ENCODE measurements at regions not wholly inside any gene's neighbourhood (a gene's known extent, or its start where the extent isn't known, plus 50 kb on each side); places are given as distances from the start of the nearest gene placed in this dataset.
"Not testable (repeated sequence)": the region's sequence is repeated elsewhere in the genome, so short reads cannot be mapped to it uniquely, and the experiment has no call there.

DNA sequence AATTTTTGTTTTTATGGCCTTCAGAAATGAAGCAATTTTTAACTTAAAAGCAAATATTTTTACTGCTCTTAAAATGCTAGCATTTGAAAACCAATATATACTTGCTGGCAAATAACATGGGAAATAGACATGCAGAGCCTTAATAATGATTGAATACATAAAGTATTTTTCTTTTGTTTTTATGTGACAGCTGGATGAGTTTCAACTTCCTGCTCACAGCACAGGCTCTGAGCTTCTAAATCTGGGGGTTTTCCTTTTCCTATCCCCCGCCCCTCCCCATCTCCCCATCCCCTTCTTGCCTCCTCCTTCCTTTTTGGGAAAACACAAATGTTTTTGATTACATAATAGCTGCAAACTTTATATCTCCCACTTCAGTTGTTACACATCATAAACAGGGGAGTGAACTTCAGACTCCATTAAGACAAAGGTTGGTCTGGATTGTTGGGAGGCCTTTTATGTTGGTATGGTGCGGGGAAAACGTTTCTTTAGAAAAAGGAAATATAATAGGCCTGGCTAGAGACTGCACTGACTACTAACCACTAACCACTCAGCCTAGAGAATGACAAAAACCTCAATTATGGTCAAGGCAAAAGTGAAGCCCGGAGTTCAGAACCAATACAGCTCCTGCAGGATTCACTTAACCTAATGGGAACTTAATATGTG, 116.1 kb upstream of the GORAB start:
- Mint-ChIP-seq H3K4me1 (peaks cover 4% of the 10 kb centered on the region), H3K27ac (no peak overlapping the region), H3K4me3 (no peak overlapping the region), H3K36me3 (no peaks in the 10 kb centered on the region), H3K9me3 (peaks cover 11% of the 10 kb centered on the region), H3K27me3 (ENCODE audit: insufficient read depth, low read depth) (no peaks in the 10 kb centered on the region)
- Histone ChIP-seq H3K36me3 (no peaks in the 10 kb centered on the region), H3K9me3 (ENCODE audit: low read depth) (no peaks in the 10 kb centered on the region), H3K79me2 (ENCODE audit: low read depth) (no peaks in the 10 kb centered on the region), H2AFZ (replicated peaks) (no peak overlapping the region), H3K27ac (no peak overlapping the region), H3K27me3 (no peaks in the 10 kb centered on the region), H3K4me1 (no peaks in the 10 kb centered on the region), H3F3A (ENCODE audit: low read depth) (no peaks in the 10 kb centered on the region), H3K4me3 (no peak overlapping the region), H4K20me1 (ENCODE audit: low read depth) (no peaks in the 10 kb centered on the region), H3K9ac (no peak overlapping the region), H3K4me2 (no peak overlapping the region)
- no peak for DNase-seq (ENCODE audit: low spot score)
- TF ChIP-seq EZH2 (IDR thresholded peaks at IDR 0.05) (no peak), EZH2phosphoT487 (IDR thresholded peaks at IDR 0.05) (no peak), CTCF (IDR thresholded peaks at IDR 0.05) (no peak)

- no peak for TF ChIP-seq EZH2phosphoT487 (IDR thresholded peaks at IDR 0.05)
- TF ChIP-seq CTCF (IDR thresholded peaks at IDR 0.05): no peak
- no peak for TF ChIP-seq EZH2 (IDR thresholded peaks at IDR 0.05)
- DNase-seq (ENCODE audit: low spot score): no peak
These were observed 107.6 kb upstream of the GORAB start for GRCh38 chr1:170424346-170424745.

GRCh38 chr1:170426596-170426995, 105.4 kb upstream of the GORAB start:
- no peak overlapping the region for H3K27ac Mint-ChIP-seq
- H4K20me1 ChIP-seq (ENCODE audit: low read depth): no peaks in the 10 kb centered on the region
- no peaks in the 10 kb centered on the region for H3K36me3 ChIP-seq
- no peak overlapping the region for H3K4me3 ChIP-seq
- H3K4me2 ChIP-seq: no peak overlapping the region
- peaks cover 9% of the 10 kb centered on the region for H3K9me3 Mint-ChIP-seq
- H3K27me3 Mint-ChIP-seq (ENCODE audit: insufficient read depth, low read depth): no peaks in the 10 kb centered on the region
- no peaks in the 10 kb centered on the region for H3K4me1 Mint-ChIP-seq
- no peak overlapping the region for H3K4me3 Mint-ChIP-seq
- no peaks in the 10 kb centered on the region for H3K9me3 ChIP-seq (ENCODE audit: low read depth)
- H3K36me3 Mint-ChIP-seq: no peaks in the 10 kb centered on the region
- peak overlapping the region; percentile 70 for H2AFZ ChIP-seq (replicated peaks)
- no peaks in the 10 kb centered on the region for H3F3A ChIP-seq (ENCODE audit: low read depth)
- H3K27ac ChIP-seq: no peak overlapping the region
- peaks cover 10% of the 10 kb centered on the region for H3K4me1 ChIP-seq
- no peaks in the 10 kb centered on the region for H3K79me2 ChIP-seq (ENCODE audit: low read depth)
- no peak overlapping the region for H3K9ac ChIP-seq
- peak; percentile 30 for DNase-seq (ENCODE audit: low spot score)
- H3K27me3 ChIP-seq: no peaks in the 10 kb centered on the region
- TF ChIP-seq EZH2 (IDR thresholded peaks at IDR 0.05): no peak

More at GRCh38 chr1:170424346-170424745, 107.6 kb upstream of the GORAB start:
- Histone ChIP-seq H3K4me1 (peaks cover 10% of the 10 kb centered on the region), H3K27me3 (no peaks in the 10 kb centered on the region), H3K79me2 (ENCODE audit: low read depth) (no peaks in the 10 kb centered on the region), H4K20me1 (ENCODE audit: low read depth) (no peaks in the 10 kb centered on the region), H3K9me3 (ENCODE audit: low read depth) (no peaks in the 10 kb centered on the region), H3K4me3 (no peak overlapping the region), H3K9ac (no peak overlapping the region), H3K4me2 (no peak overlapping the region), H3K27ac (no peak overlapping the region), H3F3A (ENCODE audit: low read depth) (no peaks in the 10 kb centered on the region), H3K36me3 (no peaks in the 10 kb centered on the region), H2AFZ (replicated peaks) (no peak overlapping the region)
- H3K4me1 Mint-ChIP-seq: peaks cover 4% of the 10 kb centered on the region
- H3K27ac Mint-ChIP-seq: no peak overlapping the region
- no peaks in the 10 kb centered on the region for H3K36me3 Mint-ChIP-seq
- H3K4me3 Mint-ChIP-seq: no peak overlapping the region
- H3K27me3 Mint-ChIP-seq (ENCODE audit: insufficient read depth, low read depth): no peaks in the 10 kb centered on the region
- H3K9me3 Mint-ChIP-seq: peaks cover 3% of the 10 kb centered on the region

DNA sequence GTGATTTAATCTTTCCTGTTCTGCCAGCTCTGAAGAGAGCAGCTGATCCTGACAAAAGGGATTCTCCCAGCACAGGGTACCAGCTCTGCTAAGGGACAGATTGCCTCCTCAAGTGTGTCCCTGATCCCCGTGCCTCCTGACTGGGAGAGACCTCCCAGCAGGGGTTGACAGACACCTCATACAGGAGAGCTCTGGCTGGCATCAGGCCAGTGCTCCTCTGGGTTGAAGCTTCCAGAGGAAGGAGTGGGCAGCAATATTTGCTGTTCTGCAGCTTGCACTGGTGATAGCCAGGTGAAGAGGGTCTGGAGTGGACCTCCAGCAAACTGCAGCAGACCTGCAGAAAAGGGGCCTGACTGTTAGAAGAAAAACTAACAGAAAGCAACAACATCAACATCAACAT, 105.0 kb upstream of the GORAB start:
- not testable (repeated sequence) for H3K79me2 ChIP-seq (ENCODE audit: low read depth); H3K9ac ChIP-seq; H3K4me1 Mint-ChIP-seq; H3K27me3 ChIP-seq; H3K4me3 Mint-ChIP-seq; H3K4me2 ChIP-seq; H3K27ac ChIP-seq; DNase-seq (ENCODE audit: low spot score); H3K9me3 Mint-ChIP-seq; H3K27ac Mint-ChIP-seq; H3K27me3 Mint-ChIP-seq (ENCODE audit: insufficient read depth, low read depth); H3K36me3 Mint-ChIP-seq; H3K36me3 ChIP-seq; H3F3A ChIP-seq (ENCODE audit: low read depth); H3K9me3 ChIP-seq (ENCODE audit: low read depth); H3K4me1 ChIP-seq; H3K4me3 ChIP-seq; H4K20me1 ChIP-seq (ENCODE audit: low read depth)
- peak overlapping the region; percentile 70 for H2AFZ ChIP-seq (replicated peaks)
